IPS-15b (cell line): ENCODE measurements at regions not wholly inside any gene's neighbourhood (a gene's known extent, or its start where the extent isn't known, plus 50 kb on each side); places are given as distances from the start of the nearest gene placed in this dataset.

ENCODE experiments used
- H3K27me3 ChIP-seq: one replicate; pipeline ENCODE4 v1.6.1; 2013; ENCODE audit warnings: low read length; ENCODE audit not compliant: control insufficient read depth, insufficient read depth
- H3K36me3 ChIP-seq: one replicate; pipeline ENCODE4 v1.6.1; 2013; ENCODE audit warnings: low read length; ENCODE audit not compliant: control insufficient read depth, insufficient read depth
- H3K4me1 ChIP-seq: one replicate; pipeline ENCODE4 v1.6.1; 2013; ENCODE audit warnings: mild to moderate bottlenecking, low read length; ENCODE audit not compliant: control insufficient read depth, insufficient read depth
- H3K4me3 ChIP-seq: one replicate; pipeline ENCODE4 v1.5.1; 2013; ENCODE audit warnings: low read depth, low read length
- H3K9ac ChIP-seq: one replicate; pipeline ENCODE4 v1.6.1; 2013; ENCODE audit warnings: low read depth, mild to moderate bottlenecking, low read length
- H3K9me3 ChIP-seq: one replicate; pipeline ENCODE4 v1.6.1; 2013; ENCODE audit warnings: mild to moderate bottlenecking, low read length; ENCODE audit not compliant: control insufficient read depth, insufficient read depth

- Histone ChIP-seq H3K9me3 (no peaks in the 10 kb centered on the region), H3K27me3 (no peaks in the 10 kb centered on the region), H3K9ac (no peak overlapping the region), H3K36me3 (no peaks in the 10 kb centered on the region), H3K4me3 (no peak overlapping the region), H3K4me1 (no peaks in the 10 kb centered on the region)
Measured at GRCh38 chr1:22196041-22196440, 53.1 kb upstream of the WNT4 start.

- Histone ChIP-seq H3K27me3 (no peaks in the 10 kb centered on the region), H3K9me3 (no peaks in the 10 kb centered on the region), H3K4me3 (no peak overlapping the region), H3K4me1 (no peaks in the 10 kb centered on the region), H3K9ac (no peak overlapping the region), H3K36me3 (no peaks in the 10 kb centered on the region)
Measured at GRCh38 chr1:22196641-22197040, 53.7 kb upstream of the WNT4 start.

DNA sequence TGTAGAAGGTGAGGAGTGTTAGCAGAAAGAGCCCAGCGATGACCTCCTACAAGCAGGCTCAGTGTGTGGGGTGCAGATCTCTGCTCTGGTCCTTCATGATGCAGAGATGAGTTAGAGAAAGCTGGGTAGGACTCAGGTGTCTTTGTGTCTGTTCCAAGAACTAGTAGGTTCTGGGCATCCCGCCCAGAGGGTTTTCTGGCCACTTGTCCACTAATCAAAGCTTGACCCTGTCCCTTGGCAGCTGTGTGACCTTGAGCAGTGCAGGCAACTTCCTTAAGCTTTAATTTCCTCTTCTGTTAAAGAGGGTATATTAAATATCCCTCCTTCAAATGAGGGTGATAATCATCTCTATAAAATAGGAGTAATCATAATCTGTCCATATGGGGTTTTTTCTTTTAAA is 54.7 kb upstream of the WNT4 start:
- Histone ChIP-seq H3K9me3 (no peaks in the 10 kb centered on the region), H3K27me3 (no peaks in the 10 kb centered on the region), H3K4me3 (no peak overlapping the region), H3K36me3 (no peaks in the 10 kb centered on the region), H3K4me1 (no peaks in the 10 kb centered on the region), H3K9ac (no peak overlapping the region)

DNA sequence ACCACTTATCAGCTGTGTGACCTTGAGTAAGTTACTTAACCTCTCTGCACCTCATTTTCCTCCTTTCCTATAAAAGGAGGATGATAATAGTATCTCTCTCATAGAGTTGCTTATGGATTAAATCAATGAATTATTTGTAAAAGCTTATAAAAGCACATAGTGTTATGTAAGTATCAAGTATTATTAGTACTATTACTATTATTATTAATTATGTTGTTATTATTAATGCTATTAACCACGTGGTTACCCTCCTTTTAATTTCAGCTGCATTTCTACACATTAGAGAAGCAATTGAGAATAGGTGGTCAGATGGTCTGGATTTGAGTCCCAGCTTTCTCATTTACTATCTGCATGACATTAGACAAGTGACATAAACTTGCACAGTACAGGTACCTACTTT is 58.1 kb upstream of the WNT4 start:
- Histone ChIP-seq H3K4me1 (no peaks in the 10 kb centered on the region), H3K27me3 (no peaks in the 10 kb centered on the region), H3K9ac (no peak overlapping the region), H3K9me3 (no peaks in the 10 kb centered on the region), H3K36me3 (no peaks in the 10 kb centered on the region), H3K4me3 (no peak overlapping the region)

- no peaks in the 10 kb centered on the region for H3K36me3 ChIP-seq
- no peak overlapping the region for H3K9ac ChIP-seq
- H3K4me3 ChIP-seq = no peak overlapping the region
- no peaks in the 10 kb centered on the region for H3K4me1 ChIP-seq
- no peaks in the 10 kb centered on the region for H3K27me3 ChIP-seq
- H3K9me3 ChIP-seq = no peaks in the 10 kb centered on the region
Measured at GRCh38 chr1:22203335-22203734, 60.4 kb upstream of the WNT4 start.

DNA sequence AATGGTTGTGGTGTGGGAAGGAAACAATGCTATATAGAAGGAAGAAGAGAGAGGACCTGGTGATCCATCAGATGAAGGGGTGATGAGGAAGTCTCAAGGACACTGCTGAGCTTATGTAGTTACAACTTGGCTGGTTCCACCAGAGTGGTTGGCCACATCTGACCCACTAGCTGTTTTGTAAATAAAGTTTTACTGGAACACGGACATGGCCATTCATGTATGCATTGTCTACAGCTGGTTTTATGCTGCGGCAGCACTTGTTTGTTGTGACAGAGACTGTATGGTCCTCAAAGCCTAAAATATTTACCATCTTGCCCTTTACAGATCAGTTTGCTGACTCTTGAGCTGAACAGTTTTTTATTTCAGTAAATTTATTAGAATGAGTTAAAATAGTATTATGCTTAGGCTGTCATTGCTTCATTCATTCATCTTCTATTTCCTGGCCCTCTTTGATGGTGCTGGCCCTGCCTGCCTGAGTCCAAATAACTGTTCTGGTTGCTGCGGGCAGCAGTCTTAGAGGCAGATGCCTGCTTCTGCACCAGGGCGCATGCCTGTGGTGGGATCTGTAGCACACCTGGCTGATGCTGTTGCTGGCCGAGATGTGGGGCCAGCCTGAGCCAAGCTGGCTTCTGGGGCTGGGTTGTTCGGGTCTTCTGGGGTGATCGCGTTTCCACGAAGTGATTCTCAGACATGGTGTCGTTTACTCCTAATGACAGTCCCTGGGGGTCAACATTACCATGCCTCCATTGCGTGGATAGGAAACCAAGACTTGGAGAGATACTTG is 61.4 kb upstream of the WNT4 start:
- Histone ChIP-seq H3K9me3 (no peaks in the 10 kb centered on the region), H3K27me3 (no peaks in the 10 kb centered on the region), H3K4me3 (no peak overlapping the region)

GRCh38 chr1:22204989-22205913 is 62.4 kb upstream of the WNT4 start:
- Histone ChIP-seq H3K9ac (no peak overlapping the region), H3K4me3 (no peak overlapping the region), H3K27me3 (no peaks in the 10 kb centered on the region), H3K9me3 (no peaks in the 10 kb centered on the region), H3K36me3 (no peaks in the 10 kb centered on the region), H3K4me1 (no peaks in the 10 kb centered on the region)

More for the DNA sequence above, 61.4 kb upstream of the WNT4 start:
- H3K9ac ChIP-seq = no peak overlapping the region
- H3K4me1 ChIP-seq = no peaks in the 10 kb centered on the region
- H3K36me3 ChIP-seq = no peaks in the 10 kb centered on the region

DNA sequence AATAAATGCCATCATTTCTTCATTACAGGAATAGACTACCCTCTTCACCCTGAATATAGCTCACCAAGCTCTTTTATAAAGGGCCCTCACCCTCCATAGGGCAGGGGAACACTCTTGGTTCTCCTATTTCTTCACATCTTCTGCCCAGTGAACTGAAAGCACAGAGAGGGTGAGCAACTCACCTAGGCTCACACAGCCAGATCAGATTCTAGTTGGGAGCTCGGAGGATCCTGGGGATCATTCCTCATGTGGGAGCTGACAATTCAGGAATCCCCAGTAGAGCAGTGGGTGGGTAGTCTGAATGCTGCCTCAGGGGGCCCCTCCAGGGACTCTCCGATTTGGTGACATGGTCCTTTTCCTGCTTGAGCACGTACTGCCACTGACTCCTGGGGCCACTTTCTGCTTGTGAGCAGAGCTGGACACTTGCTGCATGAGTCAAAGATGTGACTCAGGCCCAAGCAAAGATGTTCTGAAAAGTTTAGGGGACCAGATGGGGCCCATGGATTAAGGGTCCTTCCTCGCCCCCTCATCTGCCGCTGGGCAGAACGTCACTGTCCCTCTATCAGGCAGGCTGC is 63.7 kb upstream of the WNT4 start:
- no peaks in the 10 kb centered on the region for H3K4me1 ChIP-seq
- no peaks in the 10 kb centered on the region for H3K27me3 ChIP-seq

DNA sequence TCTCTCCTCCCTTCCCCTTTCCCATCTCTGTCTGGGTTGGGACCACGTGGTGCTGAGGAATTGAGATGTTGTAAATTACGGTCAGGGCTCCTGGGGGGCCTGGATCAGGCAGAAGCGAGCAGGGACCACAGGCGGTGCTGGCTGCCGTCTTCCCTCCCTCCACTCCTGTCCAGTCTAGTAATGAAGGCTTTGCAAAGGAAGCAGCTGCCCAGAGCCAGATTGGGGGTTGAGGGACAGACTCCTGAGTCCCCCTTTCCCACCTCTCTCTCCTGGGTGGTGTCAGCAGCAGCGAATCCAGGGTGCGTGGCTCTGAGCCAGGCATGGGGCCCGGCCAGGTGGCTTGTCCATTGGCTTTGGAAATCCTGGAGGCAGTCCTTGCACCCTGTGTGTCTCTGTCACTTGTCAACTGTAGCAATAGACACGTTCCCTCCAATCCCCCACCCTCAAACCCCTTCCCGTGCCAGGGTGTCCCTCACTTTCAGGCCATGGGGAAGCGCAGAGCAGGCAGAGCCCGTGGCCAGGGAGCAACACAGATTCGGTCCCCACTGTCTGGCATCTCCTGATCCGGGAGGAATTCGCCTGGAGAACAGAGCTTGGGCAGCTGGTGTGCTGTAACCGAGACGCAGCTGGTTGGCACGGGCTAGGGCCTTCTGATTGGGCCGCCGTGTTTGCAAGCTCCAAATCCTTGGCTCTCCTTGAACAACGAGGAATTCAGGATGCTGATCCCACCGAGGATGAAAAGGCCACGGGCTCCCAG is 64.8 kb upstream of the WNT4 start:
- Histone ChIP-seq H3K4me3 (no peak overlapping the region), H3K36me3 (no peaks in the 10 kb centered on the region), H3K27me3 (no peaks in the 10 kb centered on the region), H3K9me3 (no peaks in the 10 kb centered on the region), H3K4me1 (no peaks in the 10 kb centered on the region), H3K9ac (no peak overlapping the region)

More for the DNA sequence above, 63.7 kb upstream of the WNT4 start:
- no peaks in the 10 kb centered on the region for H3K9me3 ChIP-seq
- no peak overlapping the region for H3K4me3 ChIP-seq
- no peaks in the 10 kb centered on the region for H3K36me3 ChIP-seq
- no peak overlapping the region for H3K9ac ChIP-seq

DNA sequence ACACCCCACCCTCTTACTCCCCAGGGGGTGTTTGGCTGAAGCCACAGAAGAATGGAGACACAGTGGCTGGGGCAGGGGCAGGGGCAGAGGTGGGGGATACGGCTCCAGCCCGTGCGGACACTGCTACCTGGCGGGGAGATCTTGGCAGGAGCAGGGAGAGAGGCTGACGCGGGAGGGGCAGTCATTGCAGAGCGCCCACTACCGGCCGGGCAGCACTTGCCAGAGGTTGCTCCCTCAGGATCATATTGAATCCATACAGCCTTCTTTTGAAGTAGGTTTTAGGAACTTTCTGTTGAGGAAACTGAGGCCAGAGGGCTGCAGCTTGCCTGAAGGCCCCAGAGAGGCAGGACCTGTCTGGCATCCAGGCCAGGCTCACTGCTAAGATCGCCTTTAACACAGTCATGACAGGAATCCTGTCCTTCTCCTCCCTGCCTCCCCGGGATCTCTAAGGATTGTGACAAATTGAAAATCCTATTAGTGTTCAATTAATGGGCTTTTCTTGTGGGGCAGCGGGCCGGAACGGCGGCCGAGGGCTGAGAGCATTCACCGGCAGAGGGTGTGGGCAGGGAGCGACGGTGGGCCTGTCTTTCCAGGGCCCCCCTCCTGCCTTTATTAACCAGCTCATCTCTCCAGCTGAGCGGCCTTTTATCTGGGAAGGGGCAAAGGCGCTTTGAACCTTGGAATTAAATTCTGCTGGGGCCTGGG is 65.5 kb upstream of the WNT4 start:
- no peaks in the 10 kb centered on the region for H3K27me3 ChIP-seq
- H3K4me1 ChIP-seq = no peaks in the 10 kb centered on the region

DNA sequence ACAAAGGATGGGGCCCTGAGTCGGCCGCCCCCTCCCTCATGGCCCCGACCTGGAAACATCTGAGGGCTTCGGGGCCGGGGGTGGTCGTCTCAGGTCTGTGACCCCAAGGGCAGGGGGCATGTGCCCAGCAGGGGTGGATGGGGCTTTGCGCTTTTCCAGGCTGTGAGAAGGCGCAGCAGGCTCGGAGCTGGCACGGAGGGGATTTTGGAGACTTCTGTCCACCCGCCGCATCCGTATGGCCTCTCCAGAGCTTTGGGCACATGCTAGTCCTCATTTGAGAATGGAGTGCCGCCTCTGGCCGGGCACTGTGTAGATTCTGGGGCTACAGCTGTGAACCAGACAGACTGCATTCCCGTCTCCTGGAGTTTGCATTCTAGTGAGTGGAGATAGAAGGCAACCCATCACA is 66.1 kb upstream of the WNT4 start:
- no peaks in the 10 kb centered on the region for H3K4me1 ChIP-seq
- H3K4me3 ChIP-seq = no peak overlapping the region
- H3K9ac ChIP-seq = no peak overlapping the region
- no peaks in the 10 kb centered on the region for H3K36me3 ChIP-seq
- no peaks in the 10 kb centered on the region for H3K9me3 ChIP-seq
- no peaks in the 10 kb centered on the region for H3K27me3 ChIP-seq

More for the DNA sequence above, 65.5 kb upstream of the WNT4 start:
- no peaks in the 10 kb centered on the region for H3K36me3 ChIP-seq
- no peak overlapping the region for H3K9ac ChIP-seq
- H3K9me3 ChIP-seq = no peaks in the 10 kb centered on the region
- H3K4me3 ChIP-seq = no peak overlapping the region
